ENCODE measurements at regions not wholly inside any gene's neighbourhood (a gene's known extent, or its start where the extent isn't known, plus 50 kb on each side); places are given as distances from the start of the nearest gene placed in this dataset.
"Not testable (repeated sequence)": the region's sequence is repeated elsewhere in the genome, so short reads cannot be mapped to it uniquely, and the experiment has no call there.

DNA sequence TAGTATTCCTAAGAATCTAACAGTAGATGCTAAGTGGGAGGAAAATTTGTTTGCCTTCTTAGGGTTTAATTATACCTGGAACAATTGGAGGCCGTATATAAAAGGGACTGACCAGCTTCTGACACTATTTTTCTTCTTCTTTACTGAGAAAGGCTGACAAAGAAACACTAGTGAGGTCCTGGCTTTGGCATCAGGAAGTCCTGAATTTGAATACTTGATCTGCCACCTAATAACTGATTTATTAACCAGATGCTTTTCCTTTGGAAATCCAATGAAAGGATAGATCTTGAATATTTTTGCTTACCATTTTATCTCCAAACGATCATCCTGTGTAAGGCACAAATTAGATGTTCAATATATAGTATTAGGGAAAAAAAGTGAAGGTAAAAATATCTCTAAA lies 382.5 kb downstream of the CENPW start:
- H3K36me3 ChIP-seq = no peaks in the 10 kb centered on the region
- H3K27me3 ChIP-seq = no peaks in the 10 kb centered on the region
- peaks cover 0 to 8% of the 10 kb centered on the region in 2 donors for H3K9me3 ChIP-seq
- TF ChIP-seq, protein P1, sequence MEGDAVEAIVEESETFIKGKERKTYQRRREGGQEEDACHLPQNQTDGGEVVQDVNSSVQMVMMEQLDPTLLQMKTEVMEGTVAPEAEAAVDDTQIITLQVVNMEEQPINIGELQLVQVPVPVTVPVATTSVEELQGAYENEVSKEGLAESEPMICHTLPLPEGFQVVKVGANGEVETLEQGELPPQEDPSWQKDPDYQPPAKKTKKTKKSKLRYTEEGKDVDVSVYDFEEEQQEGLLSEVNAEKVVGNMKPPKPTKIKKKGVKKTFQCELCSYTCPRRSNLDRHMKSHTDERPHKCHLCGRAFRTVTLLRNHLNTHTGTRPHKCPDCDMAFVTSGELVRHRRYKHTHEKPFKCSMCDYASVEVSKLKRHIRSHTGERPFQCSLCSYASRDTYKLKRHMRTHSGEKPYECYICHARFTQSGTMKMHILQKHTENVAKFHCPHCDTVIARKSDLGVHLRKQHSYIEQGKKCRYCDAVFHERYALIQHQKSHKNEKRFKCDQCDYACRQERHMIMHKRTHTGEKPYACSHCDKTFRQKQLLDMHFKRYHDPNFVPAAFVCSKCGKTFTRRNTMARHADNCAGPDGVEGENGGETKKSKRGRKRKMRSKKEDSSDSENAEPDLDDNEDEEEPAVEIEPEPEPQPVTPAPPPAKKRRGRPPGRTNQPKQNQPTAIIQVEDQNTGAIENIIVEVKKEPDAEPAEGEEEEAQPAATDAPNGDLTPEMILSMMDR (IDR thresholded peaks at IDR 0.05) = no peak
- TF ChIP-seq POLR2A (IDR thresholded peaks at IDR 0.05) (no peak), POLR2AphosphoS5 (IDR thresholded peaks at IDR 0.05) (no peak)
- intact Hi-C loops (cut with DNase I; ENCODE audit: low total_unique reads) = no loop called here
- H3K27ac ChIP-seq = no peak overlapping the region
- no peak for DNase-seq (ENCODE audit: low spot score in 2 of 2)
- H3K4me1 ChIP-seq = no peaks in the 10 kb centered on the region
- H3K4me3 ChIP-seq = no peak overlapping the region

DNA sequence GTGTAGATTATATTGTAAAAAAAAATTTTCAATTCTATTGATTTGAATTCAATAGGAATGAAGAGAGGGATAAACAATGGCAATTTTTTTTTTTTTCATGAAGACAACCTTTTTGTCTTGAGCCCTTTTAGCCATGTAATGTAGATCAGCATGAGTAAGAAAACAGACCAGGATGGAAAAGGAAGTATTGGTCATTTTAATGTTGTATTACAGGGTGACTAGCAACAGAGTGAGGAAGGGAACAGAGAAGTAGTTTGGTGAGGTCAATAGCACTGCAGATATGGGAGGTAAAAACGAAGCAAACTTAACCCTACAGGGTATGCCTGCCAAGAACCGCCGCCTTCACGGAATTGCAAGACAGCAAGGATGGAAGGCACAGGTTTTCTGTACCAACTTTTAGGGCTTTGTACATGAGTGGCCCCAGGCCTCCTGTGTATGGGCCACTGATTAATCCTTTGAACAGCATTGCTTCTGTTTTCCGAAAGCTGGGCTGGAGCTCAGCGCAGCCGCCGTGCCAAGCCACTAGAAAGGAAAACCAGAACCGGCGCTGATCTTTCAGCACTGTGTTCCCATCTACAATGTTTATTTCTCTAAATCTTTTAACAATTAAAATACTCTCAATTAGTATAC lies 383.7 kb downstream of the CENPW start:
- H3K4me3 ChIP-seq = no peak overlapping the region
- no peak for DNase-seq (ENCODE audit: low spot score in 2 of 2)
- H3K9me3 ChIP-seq = peaks cover 0 to 8% of the 10 kb centered on the region in 2 donors
- H3K36me3 ChIP-seq = no peaks in the 10 kb centered on the region
- H3K4me1 ChIP-seq = no peaks in the 10 kb centered on the region
- TF ChIP-seq POLR2AphosphoS5 (IDR thresholded peaks at IDR 0.05) = no peak
- TF ChIP-seq, protein P1 (IDR thresholded peaks at IDR 0.05) = no peak
- TF ChIP-seq POLR2A (IDR thresholded peaks at IDR 0.05) = no peak
- no peak overlapping the region for H3K27ac ChIP-seq
- no peaks in the 10 kb centered on the region for H3K27me3 ChIP-seq
- intact Hi-C loops (cut with DNase I; ENCODE audit: low total_unique reads) = no loop called here

DNA sequence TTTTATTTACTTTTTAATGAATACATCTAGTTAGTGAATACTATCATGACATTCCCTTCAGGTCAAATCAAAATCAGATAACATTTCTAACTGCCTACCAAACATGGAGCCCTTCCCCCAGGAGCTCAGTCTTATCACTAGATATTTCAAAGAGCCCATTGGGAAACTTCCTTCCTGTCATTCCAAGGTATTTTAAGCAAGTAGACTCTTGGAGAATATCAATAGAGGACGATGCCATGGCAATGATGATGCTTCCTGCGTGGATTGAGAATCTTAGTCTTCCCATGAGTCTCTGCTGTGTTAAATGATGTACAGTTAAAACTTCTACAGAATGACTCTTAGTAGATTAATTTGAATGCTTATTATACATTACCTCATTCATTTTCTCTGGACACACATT lies 384.9 kb downstream of the CENPW start:
- TF ChIP-seq, protein P1 (IDR thresholded peaks at IDR 0.05) = no peak
- no peak for TF ChIP-seq POLR2AphosphoS5 (IDR thresholded peaks at IDR 0.05)
- TF ChIP-seq POLR2A (IDR thresholded peaks at IDR 0.05) = no peak
- H3K9me3 ChIP-seq = peaks cover 0 to 8% of the 10 kb centered on the region in 2 donors
- no peaks in the 10 kb centered on the region for H3K36me3 ChIP-seq
- intact Hi-C loops (cut with DNase I; ENCODE audit: low total_unique reads) = no loop called here
- H3K4me1 ChIP-seq = no peaks in the 10 kb centered on the region
- no peak overlapping the region for H3K27ac ChIP-seq
- no peak overlapping the region for H3K4me3 ChIP-seq
- no peaks in the 10 kb centered on the region for H3K27me3 ChIP-seq
- no peak for DNase-seq (ENCODE audit: low spot score in 2 of 2)

DNA sequence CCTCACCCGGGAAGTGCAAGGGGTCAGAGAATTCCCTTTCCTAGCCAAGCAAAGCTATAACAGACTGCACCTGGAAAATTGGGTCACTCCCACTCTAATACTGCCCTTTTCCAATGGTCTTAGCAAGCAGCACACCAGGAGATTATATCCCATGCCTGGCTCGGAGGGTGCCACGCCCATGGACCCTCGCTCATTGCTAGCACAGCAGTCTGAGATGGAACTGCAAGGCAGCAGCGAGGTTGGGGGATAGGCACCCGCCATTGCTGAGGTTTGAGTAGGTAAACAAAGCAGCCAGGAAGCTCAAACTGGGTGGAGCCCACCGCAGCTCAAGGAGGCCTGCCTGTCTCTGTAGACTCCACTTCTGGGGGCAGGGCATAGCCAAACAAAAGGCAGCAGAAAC lies 386.5 kb downstream of the CENPW start:
- H3K9me3 ChIP-seq; H3K4me3 ChIP-seq; DNase-seq (ENCODE audit: low spot score in 2 of 2); H3K27ac ChIP-seq; intact Hi-C loops (cut with DNase I; ENCODE audit: low total_unique reads); H3K27me3 ChIP-seq; H3K4me1 ChIP-seq; H3K36me3 ChIP-seq: not testable (repeated sequence)

DNA sequence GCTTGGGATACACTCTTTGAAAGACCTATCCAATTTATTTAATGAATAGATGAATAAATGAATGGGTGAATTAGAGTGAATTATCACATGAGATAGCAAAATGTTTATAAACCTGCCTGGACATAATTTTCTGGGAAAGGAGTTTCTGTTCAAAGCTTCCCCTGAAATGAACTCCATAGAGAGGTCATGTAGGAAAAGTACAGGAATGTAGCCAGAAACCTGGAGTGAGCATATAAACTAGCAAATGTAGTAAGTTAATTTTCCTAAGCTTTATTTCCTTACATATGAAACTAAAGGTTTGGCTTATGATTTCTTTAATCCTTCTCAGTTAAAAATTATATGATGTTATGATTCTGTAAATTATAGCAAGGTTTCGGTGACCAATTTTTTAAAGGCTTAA lies 380.3 kb upstream of the RSPO3 start:
- H3K36me3 ChIP-seq = no peaks in the 10 kb centered on the region
- TF ChIP-seq POLR2A (IDR thresholded peaks at IDR 0.05) (no peak), POLR2AphosphoS5 (IDR thresholded peaks at IDR 0.05) (no peak)
- TF ChIP-seq, protein P1 (IDR thresholded peaks at IDR 0.05) = no peak
- no peaks in the 10 kb centered on the region for H3K9me3 ChIP-seq
- no peak for DNase-seq (ENCODE audit: low spot score in 2 of 2)
- H3K27ac ChIP-seq = no peak overlapping the region
- H3K4me1 ChIP-seq = no peaks in the 10 kb centered on the region
- no peaks in the 10 kb centered on the region for H3K27me3 ChIP-seq
- no peak overlapping the region for H3K4me3 ChIP-seq
- intact Hi-C loops (cut with DNase I; ENCODE audit: low total_unique reads) = loop anchor here (10.0 kb wide), 1 partner anchor 1043 kb away; no protein-coding TSS in a partner anchor
